A673 (cell line): ENCODE measurements at regions not wholly inside any gene's neighbourhood (a gene's known extent, or its start where the extent isn't known, plus 50 kb on each side); places are given as distances from the start of the nearest gene placed in this dataset.
A peak's percentile ranks its signal among the peaks of the same experiment; 100 is the strongest.

Experiments
- BruUV-seq: library from RNA; stranded (reverse); fragments of 400-500 nt; replicated peaks from 2 replicates; lab custom pipeline; 2021; lab: Mats Ljungman, UMichigan
- CTCF ChIA-PET: fragments of 300-600 bp; sonication (Branson Sonifier 250); formaldehyde crosslinking; loops from one replicate; lab custom pipeline; 2022; ENCODE audit warnings: antibody characterized with exemption; lab: Charles Lee
- POLR2A ChIA-PET: fragments of 300-600 bp; sonication (Branson Sonifier 250); formaldehyde crosslinking; loops from one replicate; lab custom pipeline; 2022; ENCODE audit warnings: antibody characterized with exemption; ENCODE audit not compliant: low non-redundant PET; lab: Charles Lee
- DNase-seq: peaks from one replicate; pipeline ENCODE4 v3.0.0-alpha.2; 2015; ENCODE audit warnings: low spot score
- H3K27ac ChIP-seq: fragments of 200-600 bp; sonication (generic); 2 replicates; pipeline ENCODE4 v1.5.1; 2016; ENCODE audit warnings: mixed run types, low read depth, mild to moderate bottlenecking, mixed read lengths, antibody characterized with exemption, low read length; ENCODE audit not compliant: poor library complexity, severe bottlenecking
- H3K27me3 ChIP-seq: fragments of 200-600 bp; sonication (generic); replicated peaks from 2 replicates; pipeline ENCODE4 v1.6.1; 2017; ENCODE audit warnings: mixed run types, low read depth, mild to moderate bottlenecking, mixed read lengths, antibody characterized with exemption, low read length; ENCODE audit not compliant: insufficient read depth, poor library complexity
- H3K36me3 ChIP-seq: fragments of 200-600 bp; sonication (generic); 2 replicates; pipeline ENCODE4 v1.6.1; 2016; ENCODE audit warnings: mixed run types, mild to moderate bottlenecking, mixed read lengths, antibody characterized with exemption, low read length; ENCODE audit not compliant: insufficient read depth, poor library complexity, severe bottlenecking
- H3K4me1 ChIP-seq: fragments of 200-600 bp; sonication (generic); 2 replicates; pipeline ENCODE4 v1.6.1; 2017; ENCODE audit warnings: mixed run types, mild to moderate bottlenecking, mixed read lengths, antibody characterized with exemption, low read length; ENCODE audit not compliant: insufficient read depth, poor library complexity, severe bottlenecking
- H3K4me3 ChIP-seq: fragments of 200-600 bp; sonication (generic); 2 replicates; pipeline ENCODE4 v1.5.1; 2016; ENCODE audit warnings: low read depth, mixed run types, mild to moderate bottlenecking, mixed read lengths, low read length; ENCODE audit not compliant: poor library complexity, severe bottlenecking
- H3K9me3 ChIP-seq: fragments of 200-600 bp; sonication (generic); 2 replicates; pipeline ENCODE4 v1.6.1; 2016; ENCODE audit warnings: mixed run types, low read depth, mild to moderate bottlenecking, mixed read lengths, antibody characterized with exemption, low read length; ENCODE audit not compliant: poor library complexity, severe bottlenecking
- CTCF ChIP-seq: fragments of 300-800, 200-600 bp; sonication (generic); conservative IDR thresholded peaks from 2 replicates; pipeline ENCODE4 v1.5.1; 2017; ENCODE audit warnings: low read depth, mild to moderate bottlenecking, antibody characterized with exemption, low read length, moderate library complexity, mixed read lengths
- EZH2 ChIP-seq: fragments of 200-600 bp; sonication (generic); IDR thresholded peaks from 2 replicates; pipeline ENCODE4 v1.6.1; 2017; ENCODE audit warnings: borderline replicate concordance, low read depth, mild to moderate bottlenecking, mixed read lengths, antibody characterized with exemption, low read length; ENCODE audit not compliant: poor library complexity, severe bottlenecking
- intact Hi-C: fragments of 100-400 bp; cut with micrococcal nuclease; formaldehyde crosslinking; loops from one replicate; pipeline ENCODE4 v1.10.0; 2022; ENCODE audit not compliant: unreplicated experiment

- no peaks in the 10 kb centered on the region for H3K36me3 ChIP-seq
- H3K4me3 ChIP-seq = peak overlapping the region; percentile 12
- BruUV-seq = no TSS peak
- H3K27ac ChIP-seq = peak overlapping the region; percentile 5
- peaks cover 56% of the 10 kb centered on the region for H3K4me1 ChIP-seq
- ChIA-PET CTCF (interaction anchor here (0.6 kb wide), 1 partner anchor 672 kb away, joined by 9 read pairs; the partner anchor contains the start of gene SFMBT2), POLR2A (no interaction called here)
- peak; percentile 54 for DNase-seq
- H3K27me3 ChIP-seq = no peaks in the 10 kb centered on the region
- TF ChIP-seq EZH2 = no peak
- H3K9me3 ChIP-seq = no peaks in the 10 kb centered on the region
- intact Hi-C loops = no loop called here
Measured at GRCh38 chr10:6738112-6738768, 158.2 kb upstream of the PRKCQ start.

DNA sequence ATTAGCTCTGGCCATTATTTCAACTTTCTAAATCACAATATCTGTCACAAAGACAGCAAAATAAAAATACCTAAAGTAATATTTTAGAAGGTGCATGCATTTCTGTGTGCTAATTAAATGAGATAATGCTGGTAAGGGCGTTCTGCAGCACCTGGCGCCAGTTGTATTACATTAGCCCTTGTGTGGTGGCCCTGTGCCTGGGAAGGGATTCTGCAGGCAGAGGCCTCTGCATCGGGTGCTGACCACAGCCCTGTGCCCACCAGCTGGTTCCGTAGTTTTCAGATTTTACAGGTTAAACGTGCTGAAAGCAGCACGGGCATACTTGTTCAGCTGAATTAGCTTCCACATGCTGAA, 157.7 kb upstream of the PRKCQ start:
- no peak for DNase-seq
- ChIA-PET CTCF (interaction anchor here (0.6 kb wide), 1 partner anchor 673 kb away, joined by 9 read pairs; the partner anchor contains the start of gene SFMBT2), POLR2A (no interaction called here)
- Histone ChIP-seq H3K36me3 (no peaks in the 10 kb centered on the region), H3K9me3 (no peaks in the 10 kb centered on the region), H3K4me3 (no peak overlapping the region), H3K4me1 (peaks cover 55% of the 10 kb centered on the region), H3K27me3 (no peaks in the 10 kb centered on the region), H3K27ac (peak overlapping the region; percentile 5)
- TF ChIP-seq CTCF (no peak), EZH2 (no peak)
- intact Hi-C loops = no loop called here
- BruUV-seq = no TSS peak

- Histone ChIP-seq H3K36me3 (no peaks in the 10 kb centered on the region), H3K27me3 (no peaks in the 10 kb centered on the region), H3K4me3 (no peak overlapping the region), H3K9me3 (no peaks in the 10 kb centered on the region), H3K27ac (no peak overlapping the region), H3K4me1 (peaks cover 49% of the 10 kb centered on the region)
- BruUV-seq = no TSS peak
- DNase-seq = peak; percentile 45
- TF ChIP-seq EZH2 (no peak), CTCF (no peak)
- intact Hi-C loops = no loop called here
- POLR2A ChIA-PET = interaction anchor here (0.6 kb wide), 1 partner anchor 686 kb away, joined by 6 read pairs; no protein-coding TSS in a partner anchor
- CTCF ChIA-PET = interaction anchor here (0.6 kb wide), 1 partner anchor 673 kb away, joined by 9 read pairs; the partner anchor contains the start of gene SFMBT2
Measured at GRCh38 chr10:6737080-6737641, 157.1 kb upstream of the PRKCQ start.

DNA sequence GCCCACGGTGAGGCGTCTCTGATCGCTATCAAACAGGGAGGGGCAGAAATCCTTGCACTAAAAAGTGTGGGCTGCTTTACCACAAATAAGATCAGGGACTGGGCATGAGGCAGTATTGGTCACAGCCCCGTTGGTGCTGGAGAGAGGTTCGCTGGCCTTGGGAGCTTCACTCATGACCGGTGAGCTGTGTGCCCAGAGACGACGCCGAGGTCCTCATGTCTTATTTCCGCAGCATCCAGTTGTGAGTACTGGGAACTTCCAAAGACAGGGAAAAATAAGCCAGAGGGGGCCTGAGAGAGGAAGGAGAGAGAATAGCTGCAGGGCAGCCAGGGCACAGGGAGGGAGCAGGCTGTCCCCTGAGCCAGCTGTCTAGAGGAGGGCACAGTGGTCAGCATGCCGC, 154.2 kb upstream of the PRKCQ start:
- H3K36me3 ChIP-seq = no peaks in the 10 kb centered on the region
- ChIA-PET CTCF (no interaction called here), POLR2A (no interaction called here)
- no peaks in the 10 kb centered on the region for H3K9me3 ChIP-seq
- no peak overlapping the region for H3K4me3 ChIP-seq
- no peak for TF ChIP-seq CTCF
- no peak for TF ChIP-seq EZH2
- H3K27me3 ChIP-seq = no peaks in the 10 kb centered on the region
- BruUV-seq = no TSS peak
- H3K4me1 ChIP-seq = peaks cover 30% of the 10 kb centered on the region
- no peak for DNase-seq
- intact Hi-C loops = no loop called here
- no peak overlapping the region for H3K27ac ChIP-seq
